ENCODE measurements at regions not wholly inside any gene's neighbourhood (a gene's known extent, or its start where the extent isn't known, plus 50 kb on each side); places are given as distances from the start of the nearest gene placed in this dataset.

GRCh38 chr7:57348646-57349269, 101.2 kb upstream of the ZNF716 start:
- H3K4me1 ChIP-seq, result no peaks in the 10 kb centered on the region
- no peak overlapping the region for H3K27ac ChIP-seq
- H3K4me3 ChIP-seq, result no peak overlapping the region
- 33% methylated on average over 2 of the region's 7 CpGs; no CpG with 5 or more reads in 1 of the 2 donors for WGBS, 2 donors (ENCODE audit: low coverage in 1 of 2)
- TF ChIP-seq CTCF (IDR thresholded peaks at IDR 0.05) (no peak), POLR2AphosphoS5 (IDR thresholded peaks at IDR 0.05) (no peak), EP300 (IDR thresholded peaks at IDR 0.05) (no peak), POLR2A (IDR thresholded peaks at IDR 0.05) (no peak)
- H3K9me3 ChIP-seq, result peaks cover 0 to 7% (median 0%) of the 10 kb centered on the region in 3 donors
- no peaks in the 10 kb centered on the region for H3K36me3 ChIP-seq
- H3K27me3 ChIP-seq, result no peaks in the 10 kb centered on the region
- ATAC-seq, result peak; percentile 34

- Histone ChIP-seq H3K4me3 (no peak overlapping the region), H3K27me3 (no peaks in the 10 kb centered on the region), H3K9me3 (peaks cover 0 to 13% (median 0%) of the 10 kb centered on the region in 3 donors), H3K27ac (no peak overlapping the region), H3K36me3 (no peaks in the 10 kb centered on the region), H3K4me1 (no peaks in the 10 kb centered on the region)
- WGBS, 2 donors (ENCODE audit: low coverage in 1 of 2), result 50 to 100% methylated on average over 1 of the region's 3 CpGs
- no peak for TF ChIP-seq POLR2AphosphoS5 (IDR thresholded peaks at IDR 0.05)
- no peak for TF ChIP-seq CTCF (IDR thresholded peaks at IDR 0.05)
- no peak for TF ChIP-seq EP300 (IDR thresholded peaks at IDR 0.05)
- no peak for TF ChIP-seq POLR2A (IDR thresholded peaks at IDR 0.05)
- no peak for ATAC-seq
Observed at GRCh38 chr7:57354195-57354594, 95.8 kb upstream of the ZNF716 start.

- 63 to 71% methylated on average over 4 to 10 of the region's 12 CpGs for WGBS, 2 donors (ENCODE audit: low coverage in 1 of 2)
- Histone ChIP-seq H3K27me3 (no peaks in the 10 kb centered on the region), H3K9me3 (peaks cover 0 to 16% (median 0%) of the 10 kb centered on the region in 3 donors), H3K4me3 (no peak overlapping the region), H3K36me3 (no peaks in the 10 kb centered on the region), H3K27ac (no peak overlapping the region), H3K4me1 (no peaks in the 10 kb centered on the region)
- TF ChIP-seq EP300 (IDR thresholded peaks at IDR 0.05), result no peak
- no peak for TF ChIP-seq POLR2A (IDR thresholded peaks at IDR 0.05)
- TF ChIP-seq CTCF (IDR thresholded peaks at IDR 0.05), result no peak
- no peak for TF ChIP-seq POLR2AphosphoS5 (IDR thresholded peaks at IDR 0.05)
- ATAC-seq, result no peak
Observed at GRCh38 chr7:57354679-57355338, 95.2 kb upstream of the ZNF716 start.

GRCh38 chr7:57361406-57361805, 88.6 kb upstream of the ZNF716 start:
- Histone ChIP-seq H3K4me1 (no peaks in the 10 kb centered on the region), H3K36me3 (no peaks in the 10 kb centered on the region), H3K4me3 (no peak overlapping the region), H3K27me3 (no peaks in the 10 kb centered on the region), H3K27ac (no peak overlapping the region), H3K9me3 (peaks cover 0 to 18% (median 0%) of the 10 kb centered on the region in 3 donors)
- TF ChIP-seq EP300 (IDR thresholded peaks at IDR 0.05) (no peak), CTCF (IDR thresholded peaks at IDR 0.05) (no peak), POLR2AphosphoS5 (IDR thresholded peaks at IDR 0.05) (no peak), POLR2A (IDR thresholded peaks at IDR 0.05) (no peak)
- ATAC-seq, result no peak
- WGBS, 2 donors (ENCODE audit: low coverage in 1 of 2), result no CpG with 5 or more reads among the region's 2 CpGs

- Histone ChIP-seq H3K4me1 (no peaks in the 10 kb centered on the region), H3K27ac (no peak overlapping the region), H3K4me3 (no peak overlapping the region), H3K36me3 (no peaks in the 10 kb centered on the region), H3K9me3 (peaks cover 0 to 18% (median 0%) of the 10 kb centered on the region in 3 donors), H3K27me3 (no peaks in the 10 kb centered on the region)
- WGBS, 2 donors (ENCODE audit: low coverage in 1 of 2), result 98% methylated on average over 4 of the region's 5 CpGs; no CpG with 5 or more reads in 1 of the 2 donors
- TF ChIP-seq POLR2A (IDR thresholded peaks at IDR 0.05) (no peak), EP300 (IDR thresholded peaks at IDR 0.05) (no peak), POLR2AphosphoS5 (IDR thresholded peaks at IDR 0.05) (no peak)
- no peak for ATAC-seq
Observed at GRCh38 chr7:57362868-57363267, 87.1 kb upstream of the ZNF716 start.
